ENCODE measurements at regions not wholly inside any gene's neighbourhood (a gene's known extent, or its start where the extent isn't known, plus 50 kb on each side); places are given as distances from the start of the nearest gene placed in this dataset.

GRCh38 chr9:19879062-19879461, 90.2 kb upstream of the SLC24A2 start:
- TF ChIP-seq CTCF (IDR thresholded peaks at IDR 0.05; ENCODE audit: low read depth, low read length) (no peak), POLR2A (IDR thresholded peaks at IDR 0.05; ENCODE audit: extremely low read depth, insufficient read length) (no peak), MYC (IDR thresholded peaks at IDR 0.05; ENCODE audit: low read depth, low read length) (no peak)
- TF ChIP-seq, protein P1, sequence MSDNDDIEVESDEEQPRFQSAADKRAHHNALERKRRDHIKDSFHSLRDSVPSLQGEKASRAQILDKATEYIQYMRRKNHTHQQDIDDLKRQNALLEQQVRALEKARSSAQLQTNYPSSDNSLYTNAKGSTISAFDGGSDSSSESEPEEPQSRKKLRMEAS (IDR thresholded peaks at IDR 0.05; ENCODE audit: low read depth, low read length): no peak
